CD14-positive monocyte (primary cell): ENCODE measurements at regions not wholly inside any gene's neighbourhood (a gene's known extent, or its start where the extent isn't known, plus 50 kb on each side); places are given as distances from the start of the nearest gene placed in this dataset.

Source experiments
- DNase-seq, 3 donors: peaks; one replicate each; pipeline ENCODE4 v3.0.0-alpha.2; 2011 to 2022
- H2AFZ ChIP-seq: 2 replicates; pipeline ENCODE4 v1.6.0; 2012; ENCODE audit warnings: mild to moderate bottlenecking, low read depth, low read length, inconsistent platforms; ENCODE audit not compliant: insufficient read depth, poor library complexity, severe bottlenecking
- H3K27ac ChIP-seq, 2 donors: 1 replicate in 1 of 2; 2 replicates in 1 of 2; pipeline ENCODE4 v1.5.1; 2012 to 2013; ENCODE audit warnings: low read length in 2 of 2, control low read depth in 1 of 2, inconsistent platforms in 1 of 2, low read depth in 1 of 2, mild to moderate bottlenecking in 1 of 2
- H3K27me3 ChIP-seq, 2 donors: one replicate each; pipeline versions ENCODE4 v1.6.0 to v1.6.1; 2011 to 2013; ENCODE audit warnings: low read length in 2 of 2; ENCODE audit not compliant: control insufficient read depth in 2 of 2, insufficient read depth in 2 of 2
- H3K36me3 ChIP-seq, 2 donors: replicated peaks in 1 of 2; 1 replicate in 1 of 2; 2 replicates in 1 of 2; pipeline versions ENCODE4 v1.5.1 to v1.6.1; 2012 to 2013; ENCODE audit warnings: low read length in 2 of 2, control low read depth in 1 of 2, inconsistent platforms in 1 of 2, mild to moderate bottlenecking in 1 of 2; ENCODE audit not compliant: insufficient read depth in 2 of 2, control insufficient read depth in 1 of 2
- H3K4me1 ChIP-seq, 2 donors: 1 replicate in 1 of 2; 2 replicates in 1 of 2; pipeline versions ENCODE4 v1.5.1 to v1.6.1; 2012 to 2013; ENCODE audit warnings: low read length in 2 of 2, control low read depth in 1 of 2, inconsistent platforms in 1 of 2, mild to moderate bottlenecking in 1 of 2, moderate library complexity in 1 of 2; ENCODE audit not compliant: insufficient read depth in 2 of 2, control insufficient read depth in 1 of 2
- H3K4me2 ChIP-seq: replicated peaks from 2 replicates; pipeline ENCODE3; 2012; ENCODE audit warnings: low read length, moderate library complexity, mild to moderate bottlenecking; ENCODE audit not compliant: poor library complexity, severe bottlenecking; ENCODE audit errors: extremely low read depth
- H3K4me3 ChIP-seq, 3 experiments: fragments of 200-600 bp in 1 of 3; sonication (generic) in 1 of 3; replicated peaks in 1 of 3; 1 replicate in 2 of 3; 2 replicates in 1 of 3; pipeline ENCODE4 v1.5.1; 2011 to 2013; ENCODE audit warnings: low read length in 3 of 3, mild to moderate bottlenecking in 3 of 3, control low read depth in 2 of 3, low read depth in 2 of 3, inconsistent platforms in 1 of 3, moderate library complexity in 1 of 3
- H3K79me2 ChIP-seq: 2 replicates; pipeline ENCODE4 v1.6.0; 2012; ENCODE audit warnings: mild to moderate bottlenecking, control low read depth, inconsistent platforms, low read length, moderate library complexity; ENCODE audit not compliant: insufficient read depth
- H3K9ac ChIP-seq: 2 replicates; pipeline ENCODE4 v1.6.0; 2017; ENCODE audit warnings: low read length, mild to moderate bottlenecking; ENCODE audit not compliant: insufficient read depth, poor library complexity, severe bottlenecking
- H3K9me3 ChIP-seq, 2 donors: replicated peaks in 1 of 2; 1 replicate in 1 of 2; 2 replicates in 1 of 2; pipeline versions ENCODE4 v1.5.1 to v1.6.1; 2012 to 2013; ENCODE audit warnings: low read length in 2 of 2, control low read depth in 1 of 2; ENCODE audit not compliant: control insufficient read depth in 1 of 2, insufficient read depth in 1 of 2
- H4K20me1 ChIP-seq: 2 replicates; pipeline ENCODE4 v1.6.0; 2012; ENCODE audit warnings: mild to moderate bottlenecking, low read length, control low read depth, moderate library complexity; ENCODE audit not compliant: insufficient read depth
- H3K27ac Mint-ChIP-seq, 7 donors: one replicate each; pipeline ENCODE4 v1.8.0; 2020; ENCODE audit warnings: mild to moderate bottlenecking in 7 of 7, mixed read lengths in 7 of 7, moderate library complexity in 6 of 7, inconsistent platforms in 2 of 7
- H3K27me3 Mint-ChIP-seq, 3 donors: one replicate each; pipeline ENCODE4 v1.8.0; 2021 to 2022; ENCODE audit warnings: low read depth in 3 of 3, mild to moderate bottlenecking in 3 of 3, mixed read lengths in 3 of 3, moderate library complexity in 3 of 3, inconsistent platforms in 1 of 3
- H3K36me3 Mint-ChIP-seq, 2 donors: one replicate each; pipeline ENCODE4 v1.8.0; 2020; ENCODE audit warnings: mixed read lengths in 2 of 2, inconsistent platforms in 1 of 2, mild to moderate bottlenecking in 1 of 2
- H3K4me1 Mint-ChIP-seq: one replicate; pipeline ENCODE4 v1.8.0; 2020; ENCODE audit warnings: mild to moderate bottlenecking, mixed read lengths
- H3K4me3 Mint-ChIP-seq, 2 donors: one replicate each; pipeline ENCODE4 v1.8.0; 2020; ENCODE audit warnings: mild to moderate bottlenecking in 2 of 2, mixed read lengths in 2 of 2, moderate library complexity in 1 of 2
- H3K9me3 Mint-ChIP-seq, 7 donors: one replicate each; pipeline ENCODE4 v1.8.0; 2020 to 2022; ENCODE audit warnings: mixed read lengths in 7 of 7, mild to moderate bottlenecking in 6 of 7, moderate library complexity in 6 of 7, inconsistent platforms in 2 of 7
- WGBS: methylation state at CpG from one replicate; pipeline ENCODE4 v1.1.5; 2013; ENCODE audit warnings: missing lambda C conversion rate; ENCODE audit not compliant: insufficient coverage; 5-methylcytosine and 5-hydroxymethylcytosine counted together
- intact Hi-C, 2 donors: fragments of 100-400 bp; cut with micrococcal nuclease; formaldehyde crosslinking; loops; one replicate each; pipeline versions ENCODE4 v1.15.0 to v1.15.1; 2023
- TF ChIP-seq, protein P1 (sequence below): fragments of 200-600 bp; IDR thresholded peaks from one replicate; pipeline ENCODE4 v1.8.0; 2022; ENCODE audit warnings: antibody characterized with exemption, mild to moderate bottlenecking

- H3K36me3 ChIP-seq: no peaks in the 10 kb centered on the region
- Mint-ChIP-seq H3K4me3 (no peak overlapping the region), H3K4me1 (no peaks in the 10 kb centered on the region), H3K9me3 (peaks cover 0 to 11% (median 5%) of the 10 kb centered on the region in 7 donors), H3K27me3 (peaks cover 6 to 9% (median 9%) of the 10 kb centered on the region in 3 donors), H3K36me3 (no peaks in the 10 kb centered on the region), H3K27ac (peak overlapping the region in 1 of 7 donors; percentile 51)
- no peak overlapping the region for H2AFZ ChIP-seq
- H4K20me1 ChIP-seq: no peaks in the 10 kb centered on the region
- H3K27me3 ChIP-seq: no peaks in the 10 kb centered on the region
- TF ChIP-seq, protein P1, sequence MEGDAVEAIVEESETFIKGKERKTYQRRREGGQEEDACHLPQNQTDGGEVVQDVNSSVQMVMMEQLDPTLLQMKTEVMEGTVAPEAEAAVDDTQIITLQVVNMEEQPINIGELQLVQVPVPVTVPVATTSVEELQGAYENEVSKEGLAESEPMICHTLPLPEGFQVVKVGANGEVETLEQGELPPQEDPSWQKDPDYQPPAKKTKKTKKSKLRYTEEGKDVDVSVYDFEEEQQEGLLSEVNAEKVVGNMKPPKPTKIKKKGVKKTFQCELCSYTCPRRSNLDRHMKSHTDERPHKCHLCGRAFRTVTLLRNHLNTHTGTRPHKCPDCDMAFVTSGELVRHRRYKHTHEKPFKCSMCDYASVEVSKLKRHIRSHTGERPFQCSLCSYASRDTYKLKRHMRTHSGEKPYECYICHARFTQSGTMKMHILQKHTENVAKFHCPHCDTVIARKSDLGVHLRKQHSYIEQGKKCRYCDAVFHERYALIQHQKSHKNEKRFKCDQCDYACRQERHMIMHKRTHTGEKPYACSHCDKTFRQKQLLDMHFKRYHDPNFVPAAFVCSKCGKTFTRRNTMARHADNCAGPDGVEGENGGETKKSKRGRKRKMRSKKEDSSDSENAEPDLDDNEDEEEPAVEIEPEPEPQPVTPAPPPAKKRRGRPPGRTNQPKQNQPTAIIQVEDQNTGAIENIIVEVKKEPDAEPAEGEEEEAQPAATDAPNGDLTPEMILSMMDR: no peak
- no peaks in the 10 kb centered on the region for H3K79me2 ChIP-seq
- peaks cover 0 to 12% of the 10 kb centered on the region in 2 donors for H3K9me3 ChIP-seq
- H3K9ac ChIP-seq: no peak overlapping the region
- no peaks in the 10 kb centered on the region for H3K4me1 ChIP-seq
- DNase-seq: no peak
- intact Hi-C loops: no loop called here
- no peak overlapping the region for H3K4me2 ChIP-seq
- WGBS: 92% methylated on average over 13 of the region's 18 CpGs
- no peak overlapping the region for H3K4me3 ChIP-seq
- H3K27ac ChIP-seq: no peak overlapping the region
These were observed 445.1 kb downstream of the SIPA1L2 start for GRCh38 chr1:232184561-232185530.

- TF ChIP-seq, protein P1: no peak
These were observed 446.1 kb downstream of the SIPA1L2 start for GRCh38 chr1:232183802-232184201.

More at GRCh38 chr1:232183802-232184201, 446.1 kb downstream of the SIPA1L2 start:
- peaks cover 0 to 12% of the 10 kb centered on the region in 2 donors for H3K9me3 ChIP-seq
- peaks cover 0 to 11% (median 5%) of the 10 kb centered on the region in 7 donors for H3K9me3 Mint-ChIP-seq
- H3K27me3 Mint-ChIP-seq: peaks cover 6 to 9% (median 7%) of the 10 kb centered on the region in 3 donors
- DNase-seq: no peak
- no peak overlapping the region for H3K27ac ChIP-seq
- H3K4me3 ChIP-seq: no peak overlapping the region
- H3K27ac Mint-ChIP-seq: no peak overlapping the region
- no peak overlapping the region for H3K4me2 ChIP-seq
- no peak overlapping the region for H3K9ac ChIP-seq
- no peak overlapping the region for H3K4me3 Mint-ChIP-seq
- H2AFZ ChIP-seq: no peak overlapping the region
- H3K4me1 Mint-ChIP-seq: no peaks in the 10 kb centered on the region
- no peaks in the 10 kb centered on the region for H3K27me3 ChIP-seq
- intact Hi-C loops: no loop called here
- no peaks in the 10 kb centered on the region for H3K4me1 ChIP-seq
- H4K20me1 ChIP-seq: no peaks in the 10 kb centered on the region
- no peaks in the 10 kb centered on the region for H3K36me3 Mint-ChIP-seq
- H3K36me3 ChIP-seq: no peaks in the 10 kb centered on the region
- H3K79me2 ChIP-seq: no peaks in the 10 kb centered on the region
